Stimulated activated CD8-positive, alpha-beta memory T cell treated with anti-CD3 and anti-CD28 coated beads, Interleukin-15, amount 100 ng/mL, for 4 hours (primary cell): ENCODE measurements at regions not wholly inside any gene's neighbourhood (a gene's known extent, or its start where the extent isn't known, plus 50 kb on each side); places are given as distances from the start of the nearest gene placed in this dataset.

Experiments
- DNase-seq, 2 donors: peaks; one replicate each; pipeline ENCODE4 v3.0.0-alpha.2; 2020; ENCODE audit warnings: low read depth in 2 of 2

GRCh38 chr2:37590119-37590571 lies 81.3 kb downstream of the CDC42EP3 start:
- DNase-seq, result no peak
